Activated CD8-positive, alpha-beta memory T cell treated with anti-CD3 and anti-CD28 coated beads for 4 hours (primary cell): ENCODE measurements at regions not wholly inside any gene's neighbourhood (a gene's known extent, or its start where the extent isn't known, plus 50 kb on each side); places are given as distances from the start of the nearest gene placed in this dataset.
"Not testable (repeated sequence)": the region's sequence is repeated elsewhere in the genome, so short reads cannot be mapped to it uniquely, and the experiment has no call there.

Source experiments
- DNase-seq, 2 donors: peaks; one replicate each; pipeline ENCODE4 v3.0.0-alpha.2; 2020; ENCODE audit warnings: low read depth in 2 of 2

DNA sequence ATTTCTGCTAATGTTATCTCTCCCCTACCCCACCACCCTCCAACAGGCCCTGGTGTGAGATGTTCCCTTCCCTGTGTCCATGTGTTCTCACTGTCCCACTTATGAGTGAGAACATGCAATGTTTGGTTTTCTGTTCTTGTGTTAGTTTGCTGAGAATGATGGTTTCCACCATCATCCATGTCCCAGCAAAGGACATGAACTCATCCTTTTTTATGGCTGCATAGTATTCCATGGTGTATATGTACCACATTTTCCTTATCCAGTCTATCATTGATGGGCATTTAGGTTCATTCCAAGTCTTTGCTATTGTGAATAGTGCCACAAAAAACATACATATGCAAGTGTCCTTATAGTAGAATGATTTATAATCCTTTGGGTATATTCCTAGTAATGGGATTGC lies 104.5 kb downstream of the ZNF33B start:
- not testable (repeated sequence) for DNase-seq

DNA sequence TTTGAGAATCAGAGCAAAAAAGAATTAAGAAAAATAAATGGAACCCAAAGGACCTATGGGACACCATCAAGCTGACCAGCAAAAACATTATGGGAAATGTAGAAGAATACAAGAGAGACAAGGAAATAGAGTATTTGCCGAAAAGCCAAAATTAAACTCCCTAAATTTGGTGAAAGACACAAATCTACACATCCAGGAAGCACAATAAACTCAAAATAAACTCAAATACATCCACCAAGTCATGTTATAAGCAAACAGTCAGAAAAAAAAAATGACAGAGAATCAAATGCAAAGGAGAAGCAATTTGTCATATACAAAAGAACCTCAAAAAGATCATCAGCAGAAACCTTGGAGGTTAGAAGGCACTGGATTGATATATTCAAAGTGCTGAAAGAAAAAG lies 105.4 kb downstream of the ZNF33B start:
- DNase-seq, result no peak

DNA sequence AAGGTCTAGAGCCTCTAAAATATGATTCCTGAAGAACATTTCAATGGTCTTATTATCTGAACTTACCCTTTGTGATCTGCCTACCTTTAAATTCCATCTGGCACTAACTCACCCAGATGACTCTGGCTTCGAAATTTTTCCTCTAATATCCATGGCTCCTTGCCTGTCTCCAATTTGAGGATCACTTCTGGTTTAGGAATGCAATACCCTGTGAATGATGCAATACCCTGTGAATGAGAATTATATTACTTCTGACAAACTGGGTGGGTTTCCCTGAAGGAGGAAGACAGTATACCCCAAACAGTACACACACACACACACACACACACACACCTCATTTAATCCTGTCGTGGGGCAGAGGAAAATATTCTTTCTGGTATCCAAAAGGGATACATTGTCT lies 115.3 kb downstream of the ZNF33B start:
- DNase-seq, result no peak

DNA sequence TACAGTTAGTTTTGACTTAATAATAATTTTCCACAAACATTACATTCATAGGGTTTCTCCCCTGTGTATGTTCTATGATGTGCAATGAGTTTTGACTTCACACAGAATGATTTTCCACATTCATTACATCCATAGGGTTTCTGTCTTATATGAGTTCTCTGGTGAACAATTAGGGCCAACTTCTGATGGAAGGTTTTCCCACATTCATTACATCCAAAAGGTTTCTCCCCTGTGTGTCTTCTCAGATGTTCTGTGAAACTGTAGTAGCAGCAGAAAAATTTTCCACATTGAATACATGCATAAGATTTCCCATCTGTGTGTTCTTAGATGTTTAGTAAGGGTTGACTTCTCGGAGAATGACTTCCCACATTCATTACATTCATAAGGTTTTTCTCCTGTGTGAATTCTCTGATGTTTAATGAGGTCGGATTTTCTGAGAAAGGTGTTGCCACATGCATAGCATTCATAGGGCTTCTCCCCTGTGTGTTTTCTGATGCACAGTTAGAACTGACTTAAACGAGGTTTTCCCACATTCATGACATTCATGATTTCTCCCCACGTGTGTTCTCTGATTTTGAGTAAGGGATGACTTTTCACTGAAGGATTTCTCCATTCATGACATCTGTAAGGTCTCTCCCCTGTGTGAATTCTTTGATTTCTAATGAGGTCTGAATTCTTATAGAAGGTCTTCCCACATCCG lies 118.5 kb downstream of the ZNF33B start:
- no peak for DNase-seq

DNA sequence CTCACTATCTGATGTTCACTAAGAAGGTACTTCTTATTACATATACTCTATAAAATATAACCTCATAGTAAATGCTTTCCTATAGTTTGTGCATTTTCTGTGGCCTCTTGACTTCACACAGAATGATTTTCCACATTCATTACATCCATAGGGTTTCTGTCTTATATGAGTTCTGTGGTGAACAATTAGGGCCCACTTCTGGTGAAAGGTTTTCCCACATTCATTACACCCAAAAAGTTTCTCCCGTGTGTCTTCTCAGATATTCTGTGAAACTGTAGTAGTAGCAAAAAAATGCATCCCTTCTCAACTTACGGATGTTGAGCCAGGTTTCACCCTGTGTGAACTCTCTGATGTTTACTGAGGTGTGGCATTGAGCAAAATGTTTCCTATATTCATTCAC lies 119.3 kb downstream of the ZNF33B start:
- no peak for DNase-seq

DNA sequence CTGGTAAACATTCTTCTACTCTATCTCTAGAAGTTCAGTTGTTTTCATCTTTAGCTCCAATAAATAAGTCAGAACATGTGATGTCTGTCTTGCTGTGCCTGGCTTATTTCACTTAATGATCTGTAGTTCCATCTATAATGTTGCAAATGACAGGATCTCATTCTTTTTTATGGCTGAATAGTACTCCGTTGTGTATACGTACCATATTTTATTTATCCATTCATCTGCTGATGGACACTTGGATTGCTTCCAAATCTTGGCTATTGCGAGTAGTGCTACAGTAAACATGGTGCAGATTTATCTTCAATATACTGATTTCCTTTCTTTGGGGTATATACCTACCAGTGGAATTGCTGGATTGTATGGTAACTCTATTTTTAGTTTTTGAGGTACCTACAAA lies 124.4 kb downstream of the ZNF33B start:
- DNase-seq, result no peak

DNA sequence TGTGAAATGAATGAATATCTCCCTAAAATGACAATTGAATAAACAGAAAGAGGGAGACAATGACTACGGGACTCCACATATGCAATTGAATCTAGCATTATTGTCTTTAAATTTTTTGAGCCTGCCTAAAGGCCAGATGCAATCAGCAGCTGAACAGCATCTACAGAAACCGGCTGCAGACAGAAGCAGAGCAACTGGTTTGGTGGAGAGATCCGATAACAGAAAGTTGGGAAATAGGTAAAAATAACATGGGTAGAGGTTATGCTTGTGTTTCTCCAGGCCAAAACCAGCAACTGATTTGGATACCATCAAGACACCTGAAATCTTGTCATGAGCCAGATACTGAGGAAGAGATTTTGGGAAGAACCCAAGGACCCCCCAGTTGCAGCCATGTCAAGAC lies 146.6 kb downstream of the ZNF33B start:
- no peak for DNase-seq

DNA sequence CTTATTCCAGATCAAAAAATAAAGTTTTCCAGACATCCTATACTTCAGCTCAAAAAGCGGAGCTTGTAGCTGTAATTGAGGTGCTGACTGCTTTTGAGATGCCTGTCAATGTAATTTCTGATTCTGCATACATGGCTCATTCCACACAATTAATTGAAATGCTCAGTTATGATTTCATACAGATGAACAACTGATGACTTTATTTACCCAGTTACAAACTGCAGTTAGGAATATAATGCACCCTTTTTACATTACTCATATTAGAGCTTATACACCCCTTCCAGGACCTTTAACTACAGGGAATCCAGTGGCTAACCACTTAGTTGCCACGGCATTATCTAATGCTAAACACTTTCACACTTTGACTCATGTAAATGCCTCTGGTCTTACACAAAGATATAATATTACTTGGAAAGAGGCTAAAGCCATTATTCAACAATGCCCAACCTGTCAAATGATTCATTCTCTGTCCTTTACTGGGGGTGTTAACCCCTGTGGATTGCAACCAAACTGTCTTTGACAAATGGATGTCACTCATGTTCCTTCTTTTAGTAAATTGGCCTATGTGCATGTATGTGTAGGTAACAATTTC lies 147.3 kb downstream of the ZNF33B start:
- DNase-seq, result no peak

DNA sequence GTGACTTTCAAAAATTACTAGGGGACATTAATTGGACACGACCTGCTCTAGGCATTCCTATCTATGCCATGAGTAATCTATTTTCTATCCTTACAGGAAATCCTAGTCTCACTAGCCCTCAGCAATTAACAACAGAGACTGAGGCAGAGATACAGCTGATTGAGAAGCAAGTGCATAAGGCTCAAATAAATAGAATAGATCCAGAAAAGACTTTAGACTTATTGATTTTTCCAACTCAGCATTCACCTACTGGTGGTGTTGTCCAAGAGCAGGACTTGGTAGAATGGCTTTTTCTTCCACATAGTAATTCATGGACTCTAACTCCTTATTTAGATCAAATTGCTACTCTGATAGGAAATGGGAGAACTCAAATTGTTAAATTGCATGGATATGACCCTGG lies 148.0 kb downstream of the ZNF33B start:
- no peak for DNase-seq

DNA sequence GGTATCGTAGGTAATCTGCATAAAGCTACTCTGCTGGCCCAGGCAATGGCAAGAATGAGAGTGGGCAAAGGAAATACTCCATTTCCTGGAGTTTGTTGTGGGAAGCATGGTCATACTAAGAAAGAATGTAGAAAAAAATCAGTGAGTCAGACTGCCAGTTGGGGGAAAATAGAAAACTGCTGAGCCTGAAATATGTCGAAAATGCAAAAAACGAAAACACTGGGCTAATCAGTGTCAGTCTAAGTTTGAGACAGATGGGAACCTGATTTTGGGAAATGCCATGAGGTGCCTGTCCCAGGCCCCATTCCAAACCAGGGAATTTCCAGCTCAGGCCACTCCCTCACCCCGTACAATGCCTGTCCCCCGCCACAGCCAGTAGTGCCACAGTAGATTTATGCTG lies 150.0 kb downstream of the ZNF33B start:
- no peak for DNase-seq

DNA sequence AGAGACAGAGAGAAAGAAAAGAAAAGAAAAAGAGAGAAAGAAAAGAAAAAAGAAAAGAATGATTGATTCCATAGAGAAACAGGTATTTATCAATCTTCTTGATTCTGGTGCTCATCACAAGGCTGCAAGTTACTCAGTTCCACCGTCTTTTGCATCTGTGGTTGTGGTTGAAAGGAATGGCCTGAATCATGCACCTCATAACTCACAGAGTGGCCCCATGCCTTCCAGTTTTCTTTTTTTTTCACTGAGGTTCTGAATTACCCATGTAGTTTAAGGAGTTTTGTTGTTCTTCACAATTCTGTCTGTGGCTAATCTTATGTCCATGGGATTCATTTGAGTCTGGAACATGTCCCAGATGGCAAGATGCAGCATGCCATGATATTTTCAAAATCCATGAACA lies 156.0 kb downstream of the ZNF33B start:
- no peak for DNase-seq

DNA sequence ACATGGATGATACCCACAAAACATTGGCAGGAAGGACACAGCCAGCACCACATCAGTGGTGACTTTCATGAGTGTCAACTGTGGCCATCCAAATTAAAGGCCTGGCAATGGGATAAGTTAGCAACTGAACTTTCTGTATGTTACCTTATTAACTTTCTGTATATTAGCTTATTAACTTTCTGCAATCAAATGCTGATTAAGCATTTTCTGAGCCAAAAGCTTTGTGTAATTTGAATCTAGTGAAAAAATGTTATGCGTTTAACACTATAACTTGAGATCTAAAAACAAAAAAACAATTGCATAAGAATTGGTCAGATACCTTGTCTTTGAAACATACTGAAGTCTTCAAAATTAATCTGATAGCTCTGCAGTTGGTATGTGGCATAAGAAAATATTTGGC lies 159.3 kb downstream of the ZNF33B start:
- no peak for DNase-seq

DNA sequence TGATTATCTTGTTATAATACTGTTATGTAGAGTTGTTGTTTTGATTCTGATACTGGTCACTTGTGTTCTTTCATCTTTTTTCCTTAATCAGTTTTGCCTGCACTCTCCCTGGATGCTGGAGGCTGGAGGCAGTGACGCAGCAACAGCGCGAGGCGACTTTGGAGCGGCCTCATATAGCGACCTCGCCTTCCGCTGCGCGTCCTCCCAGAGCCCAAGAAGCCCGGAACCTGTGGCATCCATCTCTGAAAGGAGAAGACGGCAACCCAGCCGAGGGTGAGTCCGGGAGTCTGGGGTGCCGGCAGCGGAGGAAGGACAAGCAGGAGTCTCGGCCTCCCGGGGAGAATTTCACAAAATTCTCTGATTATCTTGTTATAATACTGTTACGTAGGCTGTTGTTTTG lies 161.2 kb downstream of the ZNF33B start:
- no peak for DNase-seq

DNA sequence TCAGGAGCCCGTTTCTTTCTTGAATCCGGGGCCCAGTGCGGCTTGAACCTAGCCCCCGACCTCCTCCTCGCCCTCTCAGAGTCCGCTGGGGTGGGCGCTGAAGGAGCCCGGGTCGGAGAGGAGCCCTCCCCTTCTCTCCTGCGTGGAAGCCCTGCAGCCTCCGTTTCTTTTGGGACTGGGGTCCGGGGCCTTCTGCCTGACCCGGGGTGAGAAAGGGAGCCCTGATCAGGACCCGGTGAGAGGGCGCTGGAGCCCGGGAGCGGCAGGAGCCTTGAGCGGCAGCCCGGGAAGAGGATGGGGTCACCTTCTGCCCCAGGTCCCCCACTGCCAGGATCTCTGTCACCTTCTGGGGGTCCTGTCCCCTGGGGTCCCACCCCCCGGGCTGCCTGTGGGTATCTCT lies 162.3 kb downstream of the ZNF33B start:
- no peak for DNase-seq

DNA sequence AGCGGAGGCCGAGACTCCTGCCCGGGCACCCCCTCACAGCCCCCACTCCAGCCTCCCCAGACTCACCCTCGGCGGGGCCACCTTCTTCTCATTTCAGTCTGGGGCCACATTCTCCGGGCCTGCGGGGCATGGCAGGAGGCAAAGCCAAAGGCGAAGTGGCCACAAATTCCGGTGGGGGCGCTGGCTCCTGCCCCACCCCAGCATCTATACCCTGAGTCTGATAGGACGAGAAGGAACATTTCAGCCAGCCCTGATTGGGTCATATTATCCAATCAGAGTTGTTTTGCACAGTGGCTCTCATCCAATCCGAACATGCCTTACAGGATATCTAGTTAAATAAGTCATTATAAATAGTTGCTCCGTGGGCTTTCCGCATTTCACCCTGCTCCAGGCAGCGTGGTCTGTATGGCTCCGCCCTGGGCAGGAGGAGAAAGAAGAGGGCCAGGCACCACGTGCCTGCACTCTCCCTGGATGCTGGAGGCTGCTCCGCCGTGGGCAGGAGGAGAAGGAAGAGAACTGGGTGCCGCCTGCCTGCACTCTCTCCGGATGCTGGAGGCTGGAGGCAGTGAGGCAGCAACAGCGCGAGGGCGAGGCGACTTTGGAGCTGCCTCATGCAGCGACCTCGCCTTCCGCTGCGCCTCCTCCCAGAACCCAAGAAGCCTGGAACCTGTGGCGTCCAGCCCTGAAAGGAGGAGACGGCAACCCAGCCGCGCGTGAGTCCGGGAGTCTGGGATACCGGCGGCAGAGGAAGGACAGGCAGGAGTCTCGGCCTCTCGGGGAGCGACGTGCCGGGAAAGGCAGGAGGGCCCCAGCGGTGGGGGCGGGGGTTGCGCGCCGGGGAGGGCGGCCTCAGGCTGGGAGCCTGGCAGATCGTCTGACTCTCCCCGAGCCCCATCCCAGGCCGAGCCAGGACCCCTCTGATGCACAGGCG lies 162.9 kb downstream of the ZNF33B start:
- no peak for DNase-seq

DNA sequence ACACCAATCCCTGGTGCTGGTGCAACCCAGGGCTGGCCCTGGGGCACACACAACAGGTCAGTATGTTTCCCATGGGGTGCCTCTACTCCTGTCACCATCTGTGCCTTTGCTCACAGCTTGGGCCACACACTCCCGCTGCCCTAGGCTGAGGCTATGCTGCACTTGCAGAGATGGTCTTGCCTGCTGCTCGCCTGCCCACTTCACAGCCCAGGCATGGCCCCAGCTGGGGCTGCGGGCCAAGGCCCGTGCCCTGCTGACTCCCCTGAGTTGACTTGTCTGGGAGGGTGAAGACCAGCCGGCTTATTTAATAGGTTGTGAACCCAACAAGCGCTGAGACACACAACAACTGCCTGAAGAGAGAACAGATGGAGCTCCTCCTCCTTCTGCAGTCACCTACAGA lies 184.1 kb downstream of the ZNF33B start:
- no peak for DNase-seq

DNA sequence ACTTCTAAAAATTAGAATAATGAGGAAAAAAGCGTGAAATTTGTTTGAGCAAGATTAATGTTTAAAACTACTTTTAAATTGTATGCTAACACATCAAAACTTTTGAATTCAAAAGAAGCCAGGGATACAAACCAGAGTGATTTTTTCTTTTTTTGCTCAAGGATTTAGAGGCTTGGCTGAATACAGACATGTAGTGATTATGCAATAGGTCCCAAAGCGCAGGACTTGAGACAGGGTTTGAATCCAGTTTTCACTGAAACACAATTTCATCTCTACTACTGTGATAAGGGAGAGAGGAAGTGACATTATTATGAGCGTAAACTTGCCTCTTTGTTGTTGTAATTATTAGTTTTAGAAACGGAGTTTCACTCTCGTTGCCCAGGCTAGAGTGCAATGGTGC lies 207.3 kb downstream of the ZNF33B start:
- DNase-seq, result no peak

DNA sequence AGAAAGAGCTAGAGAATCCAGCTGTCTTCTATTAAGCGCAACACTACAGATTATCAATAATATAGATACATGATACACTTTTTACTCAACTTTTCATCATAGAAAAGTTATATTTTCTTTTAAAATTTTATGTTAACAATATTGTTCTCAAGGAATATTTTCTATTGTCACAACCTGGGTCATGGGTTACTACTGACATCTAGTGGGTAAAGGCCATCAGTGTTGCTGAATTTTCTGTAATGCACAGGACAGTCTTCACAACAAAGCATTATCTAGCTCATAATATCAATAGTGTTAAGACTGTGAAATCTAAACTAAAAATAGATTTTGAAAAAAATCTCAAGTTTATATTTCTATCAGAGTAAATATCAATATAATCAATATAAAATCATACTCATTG lies 209.8 kb downstream of the ZNF33B start:
- DNase-seq, result no peak

DNA sequence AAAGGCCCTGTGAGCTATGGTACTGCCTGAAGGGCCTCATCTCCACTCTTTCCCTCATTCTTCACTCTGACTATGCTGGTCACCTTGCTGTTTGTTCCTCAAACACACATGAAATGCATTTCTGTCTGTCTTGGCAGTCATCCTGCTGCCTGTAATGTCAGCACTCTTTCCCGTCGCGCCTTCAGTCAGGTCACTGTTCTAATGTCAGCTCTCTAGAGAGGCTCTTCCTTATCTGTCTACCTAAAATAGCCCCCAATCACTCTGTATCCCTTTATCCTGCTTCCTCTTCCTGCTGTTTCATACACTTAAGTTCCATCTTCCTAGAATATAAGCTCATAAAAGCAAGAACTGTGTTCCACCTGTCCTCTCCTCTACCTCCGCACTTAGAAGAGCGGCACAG lies 215.5 kb downstream of the ZNF33B start:
- DNase-seq, result no peak

DNA sequence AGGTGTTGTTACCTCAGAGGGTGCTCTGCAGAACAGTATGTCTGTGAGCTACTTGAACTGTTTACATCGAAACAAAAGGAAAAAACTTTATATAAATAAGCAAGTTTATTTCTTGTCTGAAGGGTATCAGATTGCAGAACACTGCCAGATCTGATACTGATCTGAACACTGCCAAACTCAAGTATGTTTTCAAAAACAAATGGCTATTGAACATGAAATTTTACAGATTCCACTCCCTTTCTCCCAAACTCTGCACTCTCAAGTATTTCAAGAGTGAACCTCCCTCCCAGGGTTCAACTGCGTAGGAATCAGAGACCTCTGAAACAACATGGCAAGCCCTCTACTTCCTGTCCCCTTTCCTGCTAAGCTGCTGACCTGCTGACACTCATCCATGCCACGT lies 216.6 kb downstream of the ZNF33B start:
- DNase-seq, result no peak

DNA sequence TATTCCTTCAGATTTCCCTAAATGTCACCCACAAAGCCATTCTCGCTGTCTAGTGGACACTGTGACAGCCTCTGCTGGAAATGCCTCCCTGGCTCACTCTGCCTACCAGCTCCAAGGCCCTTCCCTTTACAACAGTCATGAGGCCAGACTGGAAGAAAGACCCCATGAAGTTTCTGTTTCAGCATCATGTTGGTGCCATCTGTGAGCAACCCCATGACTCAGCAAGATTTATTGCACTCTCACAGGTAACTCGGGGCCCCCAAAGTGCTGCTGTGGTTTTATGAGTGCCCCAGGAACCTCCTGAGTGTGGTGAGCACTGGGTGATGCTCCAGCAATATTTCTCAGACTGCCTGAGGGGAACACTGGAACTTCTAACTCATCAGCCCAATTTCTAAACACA lies 218.6 kb downstream of the ZNF33B start:
- DNase-seq, result no peak

DNA sequence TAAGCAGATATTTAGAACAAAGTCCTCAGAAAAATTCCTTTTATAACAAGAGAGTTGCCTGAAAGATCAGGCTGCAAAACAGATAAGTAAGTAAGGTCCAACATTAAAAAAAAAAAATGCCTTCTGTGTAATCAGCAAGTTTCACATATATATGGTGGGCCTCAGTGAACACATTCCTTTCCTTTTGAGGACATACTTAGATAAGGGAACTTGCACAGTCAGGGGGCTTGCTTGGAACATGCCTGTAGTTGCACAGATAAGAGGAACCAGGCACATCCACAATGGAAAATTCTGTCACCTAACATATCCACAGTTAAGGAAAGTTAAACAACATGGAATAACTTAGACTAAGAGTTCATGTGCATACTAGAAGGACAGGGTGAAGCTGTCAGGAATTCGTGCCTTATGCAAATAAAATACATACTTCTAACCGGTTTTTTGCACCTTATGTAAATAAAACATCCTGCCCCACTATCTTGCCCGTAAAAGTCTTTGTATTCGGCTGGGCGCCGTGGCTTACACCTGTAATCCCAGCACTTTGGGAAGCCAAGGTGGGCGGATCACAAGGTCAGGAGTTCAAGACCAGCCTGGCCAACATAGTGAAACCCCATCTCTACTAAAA lies 257.3 kb downstream of the ZNF33B start:
- DNase-seq, result no peak
